GM12892 (cell line): ENCODE measurements at regions not wholly inside any gene's neighbourhood (a gene's known extent, or its start where the extent isn't known, plus 50 kb on each side); places are given as distances from the start of the nearest gene placed in this dataset.

Source experiments
- POLR2A ChIP-seq: IDR thresholded peaks from 2 replicates; pipeline ENCODE4 v1.6.1; 2011; ENCODE audit warnings: low read depth, low read length, control low read depth
- POLR2AphosphoS5 ChIP-seq: IDR thresholded peaks from 2 replicates; pipeline ENCODE4 v1.6.1; 2011; ENCODE audit warnings: low read depth, low read length, control low read depth
- TAF1 ChIP-seq: IDR thresholded peaks from 2 replicates; pipeline ENCODE4 v1.6.1; 2011; ENCODE audit warnings: low read depth, mild to moderate bottlenecking, control low read depth, low read length, borderline replicate concordance

DNA sequence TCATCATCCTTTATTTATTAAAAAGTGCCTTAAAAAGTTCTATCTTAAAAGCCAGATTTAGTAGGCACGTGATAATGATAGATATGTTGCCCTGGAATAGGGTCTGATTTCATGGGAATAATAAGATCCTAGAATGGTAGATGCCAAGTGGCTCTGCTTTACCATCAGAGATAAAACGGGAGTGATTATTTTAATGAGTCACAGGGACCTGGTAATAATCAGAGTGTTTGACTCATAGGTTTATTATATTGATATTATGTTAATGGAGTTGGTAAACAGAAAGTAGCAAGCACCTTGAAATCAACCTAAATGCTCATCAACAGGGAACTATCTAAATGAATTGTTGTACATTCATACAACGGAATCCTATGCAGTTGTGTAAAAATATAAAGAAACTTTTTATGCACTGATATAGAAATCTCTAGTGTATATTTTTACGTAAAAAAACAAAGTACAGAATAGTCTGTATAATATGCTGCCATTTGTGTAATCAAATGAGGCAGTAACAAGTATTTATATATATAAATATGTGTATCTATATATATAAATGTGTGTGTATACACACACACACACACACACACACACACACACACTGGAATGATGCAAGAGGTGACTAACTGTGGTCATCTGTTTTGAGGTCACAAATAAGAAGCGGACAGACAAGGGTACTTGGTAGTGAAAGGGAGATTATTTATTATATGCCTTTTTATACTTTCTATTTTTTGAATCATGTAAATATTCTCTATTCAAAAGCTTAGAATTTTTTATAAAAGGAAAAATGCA lies 78.6 kb upstream of the DYNC1I1 start:
- TF ChIP-seq POLR2AphosphoS5 (no peak), POLR2A (no peak), TAF1 (no peak)
